Mesenchymal stem cell (in vitro differentiated cells and primary cell): ENCODE measurements at regions not wholly inside any gene's neighbourhood (a gene's known extent, or its start where the extent isn't known, plus 50 kb on each side); places are given as distances from the start of the nearest gene placed in this dataset.

ENCODE experiments used
- DNase-seq: peaks from one replicate; pipeline ENCODE4 v3.0.0-alpha.2; 2013
- H2AFZ ChIP-seq: one replicate; pipeline ENCODE4 v1.6.1; 2013; ENCODE audit warnings: low read depth, mild to moderate bottlenecking, control low read depth, inconsistent platforms, low read length, moderate library complexity
- H2AK5ac ChIP-seq: 2 replicates; pipeline ENCODE4 v1.6.1; 2013; ENCODE audit warnings: low read length, moderate library complexity, mild to moderate bottlenecking, inconsistent platforms; ENCODE audit not compliant: severe bottlenecking
- H2BK120ac ChIP-seq: one replicate; pipeline ENCODE4 v1.6.1; 2013; ENCODE audit warnings: low read depth, mild to moderate bottlenecking, inconsistent platforms, low read length, moderate library complexity
- H2BK12ac ChIP-seq, 2 experiments: one replicate each; pipeline ENCODE4 v1.6.1; 2013; ENCODE audit warnings: inconsistent platforms in 2 of 2, low read length in 2 of 2, mild to moderate bottlenecking in 2 of 2, moderate library complexity in 2 of 2, control low read depth in 1 of 2
- H2BK15ac ChIP-seq: one replicate; pipeline ENCODE4 v1.6.1; 2013; ENCODE audit warnings: mild to moderate bottlenecking, low read depth, inconsistent platforms; ENCODE audit not compliant: poor library complexity, severe bottlenecking
- H2BK5ac ChIP-seq: 2 replicates; pipeline ENCODE4 v1.6.1; 2013; ENCODE audit warnings: low read depth, mild to moderate bottlenecking, low read length, control low read depth, inconsistent platforms; ENCODE audit not compliant: poor library complexity, severe bottlenecking
- H3K14ac ChIP-seq, 2 experiments: one replicate each; pipeline ENCODE4 v1.6.1; 2013; ENCODE audit warnings: inconsistent platforms in 2 of 2, low read length in 2 of 2, control low read depth in 1 of 2, mild to moderate bottlenecking in 1 of 2, moderate library complexity in 1 of 2
- H3K18ac ChIP-seq, 2 experiments: one replicate each; pipeline ENCODE4 v1.6.1; 2013; ENCODE audit warnings: inconsistent platforms in 2 of 2, low read length in 2 of 2, control low read depth in 1 of 2, low read depth in 1 of 2, mild to moderate bottlenecking in 1 of 2
- H3K23ac ChIP-seq, 2 experiments: one replicate each; pipeline ENCODE4 v1.6.1; 2013; ENCODE audit warnings: inconsistent platforms in 2 of 2, low read length in 2 of 2, mild to moderate bottlenecking in 2 of 2, moderate library complexity in 2 of 2, control low read depth in 1 of 2
- H3K27ac ChIP-seq: 2 replicates; pipeline ENCODE4 v1.5.1; 2013; ENCODE audit warnings: mild to moderate bottlenecking, moderate library complexity, low read length, control low read depth, inconsistent platforms; ENCODE audit not compliant: poor library complexity, severe bottlenecking
- H3K27me3 ChIP-seq, 2 experiments: 2 replicates each; pipeline versions ENCODE4 v1.6.1 to v1.7.0; 2013; ENCODE audit warnings: low read length in 2 of 2, mild to moderate bottlenecking in 2 of 2, moderate library complexity in 2 of 2, control low read depth in 1 of 2, inconsistent platforms in 1 of 2; ENCODE audit not compliant: control insufficient read depth in 1 of 2, insufficient read depth in 1 of 2
- H3K36me3 ChIP-seq, 2 experiments: 2 replicates each; pipeline versions ENCODE4 v1.6.1 to v1.7.0; 2013; ENCODE audit warnings: low read length in 2 of 2, control low read depth in 1 of 2, inconsistent platforms in 1 of 2, low read depth in 1 of 2, mild to moderate bottlenecking in 1 of 2; ENCODE audit not compliant: insufficient read depth in 2 of 2, control insufficient read depth in 1 of 2
- H3K4ac ChIP-seq, 2 experiments: one replicate each; pipeline ENCODE4 v1.6.1; 2013; ENCODE audit warnings: inconsistent platforms in 2 of 2, low read length in 2 of 2, mild to moderate bottlenecking in 2 of 2, moderate library complexity in 2 of 2, control low read depth in 1 of 2, low read depth in 1 of 2
- H3K4me1 ChIP-seq: 2 replicates; pipeline ENCODE4 v1.6.1; 2013; ENCODE audit warnings: low read depth, low read length, control low read depth; ENCODE audit not compliant: control insufficient read depth, insufficient read depth
- H3K4me2 ChIP-seq: 2 replicates; pipeline ENCODE4 v1.6.1; 2013; ENCODE audit warnings: low read length, mild to moderate bottlenecking, inconsistent platforms; ENCODE audit not compliant: poor library complexity, severe bottlenecking
- H3K4me3 ChIP-seq, 2 experiments: 2 replicates each; pipeline versions ENCODE4 v1.5.1 to v1.7.0; 2013; ENCODE audit warnings: low read length in 2 of 2, mild to moderate bottlenecking in 2 of 2, control low read depth in 1 of 2, low read depth in 1 of 2; ENCODE audit not compliant: insufficient read depth in 1 of 2
- H3K79me1 ChIP-seq: replicated peaks from 2 replicates; pipeline ENCODE4 v1.6.1; 2013; ENCODE audit warnings: mild to moderate bottlenecking, control low read depth, low read length, inconsistent platforms; ENCODE audit not compliant: poor library complexity, severe bottlenecking
- H3K9ac ChIP-seq: 2 replicates; pipeline ENCODE4 v1.7.0; 2013; ENCODE audit warnings: mild to moderate bottlenecking, low read length, moderate library complexity
- H3K9me3 ChIP-seq: 2 replicates; pipeline ENCODE4 v1.7.0; 2013; ENCODE audit warnings: mild to moderate bottlenecking, low read length; ENCODE audit not compliant: control insufficient read depth
- H4K8ac ChIP-seq: one replicate; pipeline ENCODE4 v1.6.1; 2013; ENCODE audit warnings: inconsistent platforms, mild to moderate bottlenecking, low read length, moderate library complexity
- H4K91ac ChIP-seq: one replicate; pipeline ENCODE4 v1.6.1; 2013; ENCODE audit warnings: mild to moderate bottlenecking, low read length, inconsistent platforms
- WGBS: methylation state at CpG from one replicate; pipeline ENCODE4 v1.1.7; 2013; ENCODE audit warnings: mixed read lengths; 5-methylcytosine and 5-hydroxymethylcytosine counted together

DNA sequence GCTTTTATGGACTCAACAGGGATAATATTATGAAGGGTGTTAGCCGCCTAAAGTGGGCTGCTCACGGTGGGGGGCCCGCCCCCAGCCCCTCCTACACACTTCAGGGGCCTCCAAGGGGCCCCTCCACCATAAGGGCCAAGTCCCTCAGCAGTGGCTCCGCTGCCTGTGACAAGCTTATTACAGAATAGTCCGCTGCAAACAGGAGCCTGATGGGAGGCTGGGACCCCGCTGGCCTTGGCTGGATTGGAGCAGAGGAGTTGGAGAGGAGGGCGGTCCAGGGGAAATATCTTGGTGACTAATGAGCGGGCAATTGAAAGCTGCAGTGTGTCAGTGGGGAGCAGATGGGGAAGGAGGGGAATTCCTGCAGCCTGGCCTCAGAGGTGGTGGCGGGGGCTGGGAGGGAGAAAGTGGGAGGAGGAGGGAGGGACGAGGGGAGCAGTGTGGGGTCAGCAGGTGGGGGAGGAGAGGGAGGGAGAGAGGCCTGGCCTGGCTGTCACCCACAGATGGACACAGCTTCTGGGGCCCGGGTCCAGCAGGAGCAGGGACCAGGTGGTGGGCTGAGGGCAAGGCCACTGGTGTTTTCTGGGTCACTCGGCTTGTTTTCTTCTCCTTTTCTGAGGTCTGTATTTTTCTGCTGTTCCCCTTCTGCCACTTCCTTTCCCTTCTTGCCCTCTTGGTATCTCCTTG is 57.6 kb upstream of the FOXP4 start:
- peak overlapping the region; percentile 70 for H4K8ac ChIP-seq
- no peak overlapping the region for H3K4ac ChIP-seq
- no peak overlapping the region for H3K23ac ChIP-seq
- H3K36me3 ChIP-seq: no peaks in the 10 kb centered on the region
- 5% methylated on average over 12 of the region's 12 CpGs for WGBS
- H3K14ac ChIP-seq: no peak overlapping the region
- H3K18ac ChIP-seq: peak overlapping the region; percentile 52 to 55
- peaks cover 21 to 28% of the 10 kb centered on the region in 2 experiments for H3K27me3 ChIP-seq
- peaks cover 24% of the 10 kb centered on the region for H3K4me1 ChIP-seq
- peak overlapping the region; percentile 43 for H4K91ac ChIP-seq
- H3K9ac ChIP-seq: no peak overlapping the region
- H2BK12ac ChIP-seq: peak overlapping the region; percentile 18 to 70
- no peak overlapping the region for H2AFZ ChIP-seq
- peak overlapping the region; percentile 52 for H3K4me2 ChIP-seq
- no peaks in the 10 kb centered on the region for H3K79me1 ChIP-seq
- H2BK15ac ChIP-seq: peak overlapping the region; percentile 87
- no peak overlapping the region for H2AK5ac ChIP-seq
- no peaks in the 10 kb centered on the region for H3K9me3 ChIP-seq
- H3K4me3 ChIP-seq: peak overlapping the region in 1 of 2 experiments; percentile 4
- peak overlapping the region; percentile 41 for H3K27ac ChIP-seq
- H2BK120ac ChIP-seq: no peak overlapping the region
- DNase-seq: peak; percentile 93
- H2BK5ac ChIP-seq: peak overlapping the region; percentile 25

DNA sequence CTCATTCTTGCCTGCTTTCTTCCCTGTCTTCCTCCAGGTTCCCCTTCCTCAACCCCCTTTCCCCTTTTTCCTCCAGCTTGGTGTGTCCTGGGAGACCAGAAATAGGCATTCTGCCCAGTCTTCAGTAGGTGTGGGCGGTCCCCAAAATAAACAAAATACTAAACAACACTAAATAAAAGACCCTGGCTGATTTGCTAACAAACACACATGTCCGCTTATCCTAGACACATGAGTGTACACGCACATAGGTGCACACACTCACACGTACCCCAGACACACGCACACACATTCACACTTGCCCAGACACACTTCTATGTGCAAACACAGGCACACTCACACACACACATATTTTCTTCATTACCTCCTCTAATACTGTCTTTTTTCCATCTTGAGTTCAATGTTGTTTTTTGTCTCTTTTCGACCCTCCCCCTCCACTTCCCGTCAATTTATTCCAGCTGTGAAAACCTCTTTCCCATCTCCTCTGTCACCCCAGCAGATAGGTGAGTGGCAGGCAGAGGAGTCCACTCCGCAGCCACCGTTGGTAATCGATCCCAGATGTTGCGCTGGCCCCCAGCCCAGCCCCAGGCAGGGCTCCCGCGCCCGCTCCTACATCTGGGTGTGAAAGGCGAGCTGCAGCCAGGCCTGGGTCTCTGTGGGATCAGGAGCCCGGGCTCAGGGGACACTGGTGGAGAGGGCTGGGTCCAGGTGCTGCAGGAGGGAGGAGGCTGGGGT is 56.9 kb upstream of the FOXP4 start:
- Histone ChIP-seq H4K91ac (peak overlapping the region; percentile 43), H3K9ac (no peak overlapping the region), H2BK15ac (no peak overlapping the region), H2BK5ac (no peak overlapping the region), H3K14ac (no peak overlapping the region), H3K4ac (no peak overlapping the region), H3K23ac (no peak overlapping the region), H3K79me1 (no peaks in the 10 kb centered on the region), H3K18ac (peak overlapping the region; percentile 52 to 78), H3K9me3 (no peaks in the 10 kb centered on the region), H2BK12ac (peak overlapping the region; percentile 33 to 70), H3K4me2 (no peak overlapping the region), H3K4me3 (peak overlapping the region in 1 of 2 experiments; percentile 4), H3K36me3 (no peaks in the 10 kb centered on the region), H3K27me3 (peaks cover 28 to 35% of the 10 kb centered on the region in 2 experiments), H3K27ac (peak overlapping the region; percentile 41), H2BK120ac (peak overlapping the region; percentile 67), H2AK5ac (no peak overlapping the region), H3K4me1 (peaks cover 24% of the 10 kb centered on the region), H2AFZ (no peak overlapping the region), H4K8ac (peak overlapping the region; percentile 46)
- 46% methylated on average over 16 of the region's 16 CpGs for WGBS
- no peak for DNase-seq

DNA sequence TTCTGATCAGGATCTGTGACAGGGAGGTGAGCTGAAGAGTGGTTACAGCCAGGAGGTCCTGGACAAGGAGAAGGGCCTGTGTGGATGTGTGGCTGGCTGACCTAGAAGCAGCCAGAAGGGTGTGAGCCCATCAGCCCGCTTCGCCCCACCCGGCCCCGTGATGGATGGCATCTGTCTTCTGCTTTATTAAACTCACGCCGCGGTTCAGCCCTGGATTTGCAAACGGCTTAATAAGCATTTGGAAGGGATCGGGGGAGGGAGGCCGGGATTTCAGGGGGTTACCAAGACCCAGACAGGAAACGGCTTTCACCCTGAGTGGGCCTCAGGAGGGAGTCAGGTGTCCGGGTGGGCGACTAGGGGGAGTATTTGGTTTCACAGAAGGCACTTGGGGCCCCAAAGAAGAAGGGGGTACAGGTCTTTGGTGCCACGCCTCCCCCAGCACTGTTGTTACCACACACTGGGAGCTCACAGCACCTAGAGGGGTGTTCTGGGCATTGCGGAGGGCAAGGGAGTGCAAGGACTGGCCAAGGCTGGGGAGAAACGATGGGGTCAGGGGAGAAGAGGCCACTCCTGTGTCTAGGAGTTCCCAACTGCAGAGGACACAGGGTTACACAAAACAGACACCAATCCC is 53.8 kb upstream of the FOXP4 start:
- H2AK5ac ChIP-seq: no peak overlapping the region
- no peak overlapping the region for H3K27ac ChIP-seq
- no peaks in the 10 kb centered on the region for H3K9me3 ChIP-seq
- H4K8ac ChIP-seq: no peak overlapping the region
- H3K14ac ChIP-seq: peak overlapping the region in 1 of 2 experiments; percentile 88
- H4K91ac ChIP-seq: no peak overlapping the region
- H3K79me1 ChIP-seq: no peaks in the 10 kb centered on the region
- peak overlapping the region in 1 of 2 experiments; percentile 38 for H3K18ac ChIP-seq
- H2AFZ ChIP-seq: no peak overlapping the region
- no peak overlapping the region for H2BK15ac ChIP-seq
- no peak overlapping the region for H3K4me2 ChIP-seq
- no peak overlapping the region for H3K4me3 ChIP-seq
- no peaks in the 10 kb centered on the region for H3K36me3 ChIP-seq
- H2BK5ac ChIP-seq: no peak overlapping the region
- H3K23ac ChIP-seq: peak overlapping the region in 1 of 2 experiments; percentile 27
- H3K4ac ChIP-seq: no peak overlapping the region
- WGBS: 47% methylated on average over 14 of the region's 16 CpGs
- peaks cover 24% of the 10 kb centered on the region for H3K4me1 ChIP-seq
- H2BK12ac ChIP-seq: no peak overlapping the region
- no peak for DNase-seq
- no peak overlapping the region for H2BK120ac ChIP-seq
- H3K27me3 ChIP-seq: peaks cover 48 to 55% of the 10 kb centered on the region in 2 experiments
- H3K9ac ChIP-seq: no peak overlapping the region
